ENCODE measurements at regions not wholly inside any gene's neighbourhood (a gene's known extent, or its start where the extent isn't known, plus 50 kb on each side); places are given as distances from the start of the nearest gene placed in this dataset.

DNA sequence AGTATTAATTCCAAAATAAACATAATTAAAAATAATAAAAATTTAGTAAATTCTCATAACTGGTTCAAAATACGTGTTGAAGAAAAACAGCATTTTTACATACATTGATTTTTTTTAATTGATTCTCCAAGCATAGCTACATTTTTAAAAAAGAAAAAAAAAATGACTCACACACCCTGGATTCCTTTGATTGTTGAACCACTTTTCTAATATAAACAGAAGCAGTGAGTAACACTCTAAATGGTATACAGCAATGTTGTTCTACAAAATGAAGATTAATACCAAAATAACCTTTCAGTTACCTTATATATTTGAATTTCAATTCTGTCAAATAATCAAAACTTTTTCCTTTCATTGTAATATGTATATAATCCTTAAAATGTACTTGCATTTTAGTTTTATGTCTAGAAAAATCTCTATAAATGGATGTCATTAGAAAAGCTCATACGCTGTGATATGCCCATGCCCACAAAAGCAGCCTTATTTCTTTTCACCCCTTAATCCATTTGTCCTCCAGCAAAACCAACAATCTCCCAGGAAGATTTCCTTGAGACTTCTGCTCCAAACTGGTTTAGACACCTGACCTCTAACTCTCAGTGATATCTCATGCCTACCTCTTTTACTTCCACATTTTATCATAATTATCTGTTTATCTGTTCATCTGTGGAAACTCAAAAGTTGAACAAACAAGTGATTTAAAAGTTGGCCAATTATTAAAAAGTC lies 246.4 kb upstream of the NR5A2 start:
- no peak overlapping the region for H3K4me3 ChIP-seq (replicated peaks; ENCODE audit: insufficient read depth, low read length)
- TF ChIP-seq POLR2AphosphoS5 (IDR thresholded peaks at IDR 0.05; ENCODE audit: low read depth) (no peak), GABPA (IDR thresholded peaks at IDR 0.05; ENCODE audit: low read depth) (no peak), SPI1 (IDR thresholded peaks at IDR 0.05; ENCODE audit: borderline replicate concordance, low read depth) (no peak)
- TF ChIP-seq, protein P1, sequence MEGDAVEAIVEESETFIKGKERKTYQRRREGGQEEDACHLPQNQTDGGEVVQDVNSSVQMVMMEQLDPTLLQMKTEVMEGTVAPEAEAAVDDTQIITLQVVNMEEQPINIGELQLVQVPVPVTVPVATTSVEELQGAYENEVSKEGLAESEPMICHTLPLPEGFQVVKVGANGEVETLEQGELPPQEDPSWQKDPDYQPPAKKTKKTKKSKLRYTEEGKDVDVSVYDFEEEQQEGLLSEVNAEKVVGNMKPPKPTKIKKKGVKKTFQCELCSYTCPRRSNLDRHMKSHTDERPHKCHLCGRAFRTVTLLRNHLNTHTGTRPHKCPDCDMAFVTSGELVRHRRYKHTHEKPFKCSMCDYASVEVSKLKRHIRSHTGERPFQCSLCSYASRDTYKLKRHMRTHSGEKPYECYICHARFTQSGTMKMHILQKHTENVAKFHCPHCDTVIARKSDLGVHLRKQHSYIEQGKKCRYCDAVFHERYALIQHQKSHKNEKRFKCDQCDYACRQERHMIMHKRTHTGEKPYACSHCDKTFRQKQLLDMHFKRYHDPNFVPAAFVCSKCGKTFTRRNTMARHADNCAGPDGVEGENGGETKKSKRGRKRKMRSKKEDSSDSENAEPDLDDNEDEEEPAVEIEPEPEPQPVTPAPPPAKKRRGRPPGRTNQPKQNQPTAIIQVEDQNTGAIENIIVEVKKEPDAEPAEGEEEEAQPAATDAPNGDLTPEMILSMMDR (IDR thresholded peaks at IDR 0.05; ENCODE audit: insufficient read depth, low read length) = no peak
- TF ChIP-seq, protein P2, sequence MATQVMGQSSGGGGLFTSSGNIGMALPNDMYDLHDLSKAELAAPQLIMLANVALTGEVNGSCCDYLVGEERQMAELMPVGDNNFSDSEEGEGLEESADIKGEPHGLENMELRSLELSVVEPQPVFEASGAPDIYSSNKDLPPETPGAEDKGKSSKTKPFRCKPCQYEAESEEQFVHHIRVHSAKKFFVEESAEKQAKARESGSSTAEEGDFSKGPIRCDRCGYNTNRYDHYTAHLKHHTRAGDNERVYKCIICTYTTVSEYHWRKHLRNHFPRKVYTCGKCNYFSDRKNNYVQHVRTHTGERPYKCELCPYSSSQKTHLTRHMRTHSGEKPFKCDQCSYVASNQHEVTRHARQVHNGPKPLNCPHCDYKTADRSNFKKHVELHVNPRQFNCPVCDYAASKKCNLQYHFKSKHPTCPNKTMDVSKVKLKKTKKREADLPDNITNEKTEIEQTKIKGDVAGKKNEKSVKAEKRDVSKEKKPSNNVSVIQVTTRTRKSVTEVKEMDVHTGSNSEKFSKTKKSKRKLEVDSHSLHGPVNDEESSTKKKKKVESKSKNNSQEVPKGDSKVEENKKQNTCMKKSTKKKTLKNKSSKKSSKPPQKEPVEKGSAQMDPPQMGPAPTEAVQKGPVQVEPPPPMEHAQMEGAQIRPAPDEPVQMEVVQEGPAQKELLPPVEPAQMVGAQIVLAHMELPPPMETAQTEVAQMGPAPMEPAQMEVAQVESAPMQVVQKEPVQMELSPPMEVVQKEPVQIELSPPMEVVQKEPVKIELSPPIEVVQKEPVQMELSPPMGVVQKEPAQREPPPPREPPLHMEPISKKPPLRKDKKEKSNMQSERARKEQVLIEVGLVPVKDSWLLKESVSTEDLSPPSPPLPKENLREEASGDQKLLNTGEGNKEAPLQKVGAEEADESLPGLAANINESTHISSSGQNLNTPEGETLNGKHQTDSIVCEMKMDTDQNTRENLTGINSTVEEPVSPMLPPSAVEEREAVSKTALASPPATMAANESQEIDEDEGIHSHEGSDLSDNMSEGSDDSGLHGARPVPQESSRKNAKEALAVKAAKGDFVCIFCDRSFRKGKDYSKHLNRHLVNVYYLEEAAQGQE (IDR thresholded peaks at IDR 0.05; ENCODE audit: insufficient replicate concordance, low read depth) = no peak
- DNase-seq (ENCODE audit: low read depth in 1 of 2, low spot score in 1 of 2) = no peak
- H3K27ac ChIP-seq (replicated peaks) = no peak overlapping the region
- H3K27me3 ChIP-seq (ENCODE audit: insufficient read depth, poor library complexity, severe bottlenecking) = peaks cover 2% of the 10 kb centered on the region

DNA sequence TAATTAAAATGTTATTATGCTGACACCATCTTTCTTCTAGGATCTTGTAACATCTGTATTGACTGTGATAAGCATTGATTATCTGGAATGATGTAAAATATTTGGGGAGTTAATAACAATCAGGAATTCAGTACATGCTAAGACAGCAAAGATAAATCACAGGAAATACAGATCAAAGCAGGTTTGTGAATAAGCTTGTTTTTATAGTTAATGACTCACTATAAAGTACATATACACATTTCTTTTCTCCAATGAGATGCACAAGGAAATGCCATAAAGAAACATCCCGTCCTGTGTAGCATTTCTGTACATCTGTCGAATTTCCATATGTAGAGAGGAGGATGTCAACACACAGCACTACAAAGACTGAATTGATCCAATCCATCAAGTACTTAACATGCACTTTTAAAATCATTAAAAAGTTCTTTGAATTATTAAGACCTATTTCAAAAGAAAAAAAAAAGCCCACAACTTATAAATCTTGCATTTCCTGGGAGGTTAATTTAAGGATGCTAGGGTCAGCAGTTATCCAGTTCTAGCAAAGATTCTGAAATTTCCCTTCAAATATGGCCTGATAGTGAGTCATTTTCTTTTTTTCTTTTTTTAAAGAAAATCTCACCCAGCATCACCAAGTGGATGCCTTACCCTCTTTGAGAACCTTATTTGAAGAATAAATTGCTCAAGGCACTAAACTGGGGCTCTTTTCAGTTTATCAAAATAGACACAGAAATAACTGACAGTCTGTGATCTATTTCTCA lies 243.2 kb upstream of the NR5A2 start:
- no peak overlapping the region for H3K27ac ChIP-seq (replicated peaks)
- TF ChIP-seq POLR2AphosphoS5 (IDR thresholded peaks at IDR 0.05; ENCODE audit: low read depth) = no peak
- no peak overlapping the region for H3K4me3 ChIP-seq (replicated peaks; ENCODE audit: insufficient read depth, low read length)
- no peaks in the 10 kb centered on the region for H3K27me3 ChIP-seq (ENCODE audit: insufficient read depth, poor library complexity, severe bottlenecking)
- no peak for DNase-seq (ENCODE audit: low read depth in 1 of 2, low spot score in 1 of 2)

DNA sequence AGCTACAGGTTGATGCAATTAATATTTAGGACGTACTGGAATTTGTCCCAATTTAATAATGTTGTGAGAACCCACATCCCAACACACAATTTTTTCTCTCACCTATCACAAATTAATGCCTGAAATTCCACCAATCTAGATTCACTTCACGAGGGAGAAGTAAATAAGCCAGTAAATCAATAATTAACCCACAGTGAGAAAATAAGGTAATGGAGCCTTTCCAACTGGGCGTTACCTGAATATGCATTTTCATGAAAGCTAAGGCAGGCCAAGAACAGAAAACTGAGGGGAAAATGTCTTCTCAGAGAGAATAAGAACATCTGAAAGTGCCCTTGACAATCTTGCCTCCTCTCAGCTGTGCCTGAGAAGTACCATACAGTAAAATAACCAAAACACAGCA lies 240.8 kb upstream of the NR5A2 start:
- no peak for TF ChIP-seq GABPA (IDR thresholded peaks at IDR 0.05; ENCODE audit: low read depth)
- TF ChIP-seq, protein P2 (IDR thresholded peaks at IDR 0.05; ENCODE audit: insufficient replicate concordance, low read depth) = no peak
- no peak for TF ChIP-seq POLR2AphosphoS5 (IDR thresholded peaks at IDR 0.05; ENCODE audit: low read depth)
- no peak for TF ChIP-seq SPI1 (IDR thresholded peaks at IDR 0.05; ENCODE audit: borderline replicate concordance, low read depth)
- TF ChIP-seq, protein P1 (IDR thresholded peaks at IDR 0.05; ENCODE audit: insufficient read depth, low read length) = no peak
- H3K27me3 ChIP-seq (ENCODE audit: insufficient read depth, poor library complexity, severe bottlenecking) = no peaks in the 10 kb centered on the region
- no peak overlapping the region for H3K27ac ChIP-seq (replicated peaks)
- no peak overlapping the region for H3K4me3 ChIP-seq (replicated peaks; ENCODE audit: insufficient read depth, low read length)
- DNase-seq (ENCODE audit: low read depth in 1 of 2, low spot score in 1 of 2) = no peak

DNA sequence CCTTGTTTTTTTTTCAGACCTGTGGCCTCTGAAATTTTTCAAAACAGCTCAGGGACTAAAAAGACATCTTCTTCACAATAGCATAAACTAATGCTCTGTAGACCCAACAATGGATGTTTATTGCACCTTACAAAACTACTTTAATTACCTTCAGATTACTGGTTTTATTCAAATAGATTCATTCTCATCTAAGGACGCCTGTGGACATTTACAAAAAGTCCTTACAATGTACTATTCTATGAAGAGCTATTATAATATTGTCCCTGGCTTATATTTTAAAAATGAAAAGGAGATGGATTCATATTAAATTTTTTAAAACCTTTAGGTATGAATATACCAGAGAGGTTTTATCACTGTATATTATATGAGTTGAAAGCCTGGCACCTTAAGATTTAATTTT lies 238.4 kb upstream of the NR5A2 start:
- Histone ChIP-seq H3K27ac (replicated peaks) (no peak overlapping the region), H3K27me3 (ENCODE audit: insufficient read depth, poor library complexity, severe bottlenecking) (no peaks in the 10 kb centered on the region), H3K4me3 (replicated peaks; ENCODE audit: insufficient read depth, low read length) (no peak overlapping the region)
- TF ChIP-seq, protein P1 (IDR thresholded peaks at IDR 0.05; ENCODE audit: insufficient read depth, low read length) = no peak
- TF ChIP-seq SPI1 (IDR thresholded peaks at IDR 0.05; ENCODE audit: borderline replicate concordance, low read depth) = no peak
- TF ChIP-seq GABPA (IDR thresholded peaks at IDR 0.05; ENCODE audit: low read depth) = no peak
- TF ChIP-seq, protein P2 (IDR thresholded peaks at IDR 0.05; ENCODE audit: insufficient replicate concordance, low read depth) = no peak
- no peak for TF ChIP-seq POLR2AphosphoS5 (IDR thresholded peaks at IDR 0.05; ENCODE audit: low read depth)
- DNase-seq (ENCODE audit: low read depth in 1 of 2, low spot score in 1 of 2) = no peak

All from HL-60 (cell line).